SK-N-SH (cell line): ENCODE measurements at regions not wholly inside any gene's neighbourhood (a gene's known extent, or its start where the extent isn't known, plus 50 kb on each side); places are given as distances from the start of the nearest gene placed in this dataset.

Source experiments
- CTCF ChIA-PET: fragments of 300-600, 350-600 bp; formaldehyde crosslinking; extraction: SDS; loops from one replicate; lab custom pipeline; 2021; lab: Yijun Ruan, JAX
- POLR2A ChIA-PET: fragments of 350-600 bp; sonication (Branson Sonifier 250); formaldehyde crosslinking; extraction: SDS; loops from one replicate; lab custom pipeline; 2020; ENCODE audit warnings: antibody characterized with exemption, inconsistent platforms; lab: Yijun Ruan, JAX
- DNase-seq: peaks from one replicate; pipeline ENCODE4 v3.0.0; 2012
- H2AFZ ChIP-seq: fragments of 200-600 bp; sonication (generic); 2 replicates; pipeline ENCODE4 v1.8.1; 2016; ENCODE audit warnings: antibody characterized with exemption, mild to moderate bottlenecking, low read depth
- H3F3A ChIP-seq: fragments of 200-600 bp; sonication (generic); replicated peaks from 2 replicates; pipeline ENCODE3; 2016; ENCODE audit warnings: antibody characterized with exemption, mild to moderate bottlenecking; ENCODE audit not compliant: insufficient read depth
- H3K27ac ChIP-seq, 2 experiments: fragments of 200-500 bp in 1 of 2; fragments of 200-600 bp in 1 of 2; sonication (Bioruptor generic) in 1 of 2; sonication (generic), shearing (Covaris generic) in 1 of 2; 2 replicates each; pipeline versions ENCODE4 v1.5.1 to v1.6.1; 2014 to 2016; ENCODE audit warnings: low read depth in 2 of 2, inconsistent platforms in 1 of 2, low read length in 1 of 2, mild to moderate bottlenecking in 1 of 2, mixed read lengths in 1 of 2
- H3K27me3 ChIP-seq: fragments of 200-600 bp; sonication (generic), shearing (Covaris generic); 2 replicates; pipeline ENCODE4 v1.6.1; 2016; ENCODE audit warnings: mixed run types; ENCODE audit not compliant: insufficient read depth
- H3K36me3 ChIP-seq, 2 experiments: fragments of 200-500 bp in 1 of 2; fragments of 200-600 bp in 1 of 2; sonication (Bioruptor generic) in 1 of 2; sonication (generic) in 1 of 2; replicated peaks in 1 of 2; 2 replicates each; pipeline versions ENCODE3 to v1.5.1; 2014 to 2016; ENCODE audit warnings: low read length in 1 of 2, mild to moderate bottlenecking in 1 of 2; ENCODE audit not compliant: insufficient read depth in 2 of 2, control insufficient read depth in 1 of 2
- H3K4me1 ChIP-seq, 2 experiments: fragments of 200-500 bp in 1 of 2; fragments of 200-600 bp in 1 of 2; sonication (Bioruptor generic) in 1 of 2; sonication (generic), shearing (Covaris generic) in 1 of 2; 2 replicates each; pipeline versions ENCODE4 v1.5.1 to v1.6.1; 2014 to 2016; ENCODE audit warnings: low read depth in 1 of 2, low read length in 1 of 2, mixed run types in 1 of 2; ENCODE audit not compliant: insufficient read depth in 2 of 2, control insufficient read depth in 1 of 2
- H3K4me2 ChIP-seq: fragments of 200-600 bp; sonication (generic), shearing (Covaris generic); 2 replicates; pipeline ENCODE4 v1.6.1; 2017; ENCODE audit warnings: mixed run types
- H3K4me3 ChIP-seq, 2 experiments: fragments of 200-500 bp in 1 of 2; fragments of 200-600 bp in 1 of 2; sonication (Bioruptor generic) in 1 of 2; sonication (generic), shearing (Covaris generic) in 1 of 2; 2 replicates each; pipeline versions ENCODE4 v1.5.1 to v1.8.1; 2014 to 2016; ENCODE audit warnings: low read depth in 2 of 2, inconsistent platforms in 1 of 2, low read length in 1 of 2, mild to moderate bottlenecking in 1 of 2, mixed read lengths in 1 of 2, moderate library complexity in 1 of 2
- H3K79me2 ChIP-seq: fragments of 200-600 bp; sonication (generic); 2 replicates; pipeline ENCODE4 v1.8.1; 2017; ENCODE audit warnings: mild to moderate bottlenecking; ENCODE audit not compliant: insufficient read depth
- H3K9ac ChIP-seq: fragments of 200-600 bp; sonication (generic); 2 replicates; pipeline ENCODE4 v1.6.1; 2017; ENCODE audit warnings: mixed run types
- H3K9me2 ChIP-seq: fragments of 200-600 bp; sonication (generic); 2 replicates; pipeline ENCODE4 v1.6.1; 2017; ENCODE audit warnings: mixed run types
- H3K9me3 ChIP-seq: fragments of 200-600 bp; sonication (generic); 2 replicates; pipeline ENCODE4 v1.6.1; 2017; ENCODE audit warnings: mixed run types, mild to moderate bottlenecking, moderate library complexity
- H4K20me1 ChIP-seq: fragments of 200-600 bp; sonication (generic); 2 replicates; pipeline ENCODE4 v1.6.1; 2017; ENCODE audit warnings: mild to moderate bottlenecking, mixed run types; ENCODE audit not compliant: insufficient read depth
- ELF1 ChIP-seq: IDR thresholded peaks from 2 replicates; pipeline ENCODE4 v1.4.0; 2012
- EZH2phosphoT487 ChIP-seq: fragments of 200-600 bp; sonication (generic); IDR thresholded peaks from 2 replicates; pipeline ENCODE4 v1.6.1; 2017; ENCODE audit warnings: low read depth, mixed run types, mild to moderate bottlenecking, antibody characterized with exemption, moderate library complexity, borderline replicate concordance
- FOSL2 ChIP-seq: IDR thresholded peaks from 2 replicates; pipeline ENCODE4 v1.4.0; 2012; ENCODE audit warnings: low read depth, mild to moderate bottlenecking, moderate library complexity, borderline replicate concordance
- FOXJ3 ChIP-seq: sonication (generic); formaldehyde crosslinking; IDR thresholded peaks from 2 replicates; pipeline ENCODE4 v1.5.1; 2020; ENCODE audit warnings: mild to moderate bottlenecking, missing genetic modification reagents
- FOXM1 ChIP-seq: IDR thresholded peaks from 2 replicates; pipeline ENCODE4 v1.4.0; 2012; ENCODE audit warnings: low read depth, mild to moderate bottlenecking
- GABPA ChIP-seq: IDR thresholded peaks from 2 replicates; pipeline ENCODE4 v1.4.0; 2012; ENCODE audit warnings: low read depth, mild to moderate bottlenecking
- IRF3 ChIP-seq: fragments of 150-350 bp; IDR thresholded peaks from 2 replicates; pipeline ENCODE4 v1.6.1; 2016; ENCODE audit warnings: mild to moderate bottlenecking, low read depth, low read length
- JUND ChIP-seq: IDR thresholded peaks from 2 replicates; pipeline ENCODE4 v1.4.0; 2012
- MAX ChIP-seq: IDR thresholded peaks from 2 replicates; pipeline ENCODE4 v1.4.0; 2012; ENCODE audit warnings: low read depth
- MEF2A ChIP-seq: IDR thresholded peaks from 2 replicates; pipeline ENCODE4 v1.4.0; 2012; ENCODE audit warnings: low read depth, borderline replicate concordance
- NFIC ChIP-seq: IDR thresholded peaks from 2 replicates; pipeline ENCODE4 v1.4.0; 2012; ENCODE audit warnings: borderline replicate concordance
- RAD21 ChIP-seq: IDR thresholded peaks from 2 replicates; pipeline ENCODE4 v1.6.1; 2012; ENCODE audit warnings: mild to moderate bottlenecking, low read length
- RCOR1 ChIP-seq: fragments of 150-350 bp; IDR thresholded peaks from 2 replicates; pipeline ENCODE4 v1.6.1; 2017; ENCODE audit warnings: antibody characterized with exemption, low read length
- TAF1 ChIP-seq: IDR thresholded peaks from 2 replicates; pipeline ENCODE4 v1.6.1; 2012; ENCODE audit warnings: low read depth, mild to moderate bottlenecking, low read length, moderate library complexity, borderline replicate concordance
- TCF12 ChIP-seq: IDR thresholded peaks from 2 replicates; pipeline ENCODE4 v1.4.0; 2012
- TEAD4 ChIP-seq: IDR thresholded peaks from 2 replicates; pipeline ENCODE4 v1.4.0; 2012; ENCODE audit warnings: mild to moderate bottlenecking, borderline replicate concordance; ENCODE audit not compliant: insufficient read depth
- YY1 ChIP-seq: IDR thresholded peaks from 2 replicates; pipeline ENCODE4 v1.4.0; 2012; ENCODE audit warnings: low read depth, mild to moderate bottlenecking
- WGBS: methylation state at CpG from one replicate; pipeline ENCODE4 v1.1.6; 2017; ENCODE audit warnings: low lambda C conversion rate; 5-methylcytosine and 5-hydroxymethylcytosine counted together
- TF ChIP-seq, protein P1 (sequence below): fragments of 200-600 bp; sonication (generic); IDR thresholded peaks from 2 replicates; pipeline ENCODE4 v1.6.1; 2017; ENCODE audit warnings: antibody characterized with exemption, mild to moderate bottlenecking, moderate library complexity
- TF ChIP-seq, protein P2 (sequence below): IDR thresholded peaks from 2 replicates; pipeline ENCODE4 v1.4.0; 2012; ENCODE audit warnings: low read depth, borderline replicate concordance

- Histone ChIP-seq H3K79me2 (no peaks in the 10 kb centered on the region), H3K9me2 (no peaks in the 10 kb centered on the region), H3K36me3 (no peaks in the 10 kb centered on the region), H3K27me3 (no peaks in the 10 kb centered on the region), H3K9me3 (no peaks in the 10 kb centered on the region), H3K4me3 (no peak overlapping the region), H2AFZ (no peak overlapping the region), H3K9ac (no peak overlapping the region), H3F3A (no peaks in the 10 kb centered on the region), H3K4me2 (no peak overlapping the region), H3K4me1 (peaks cover 0 to 2% of the 10 kb centered on the region in 2 experiments; a peak in 1 of 4 replicates)
- ChIA-PET POLR2A (no interaction called here), CTCF (no interaction called here)
- TF ChIP-seq GABPA (no peak), TAF1 (no peak), EZH2phosphoT487 (no peak), RCOR1 (no peak), TCF12 (no peak), FOXM1 (no peak), IRF3 (no peak), NFIC (no peak)
- TF ChIP-seq, protein P1, sequence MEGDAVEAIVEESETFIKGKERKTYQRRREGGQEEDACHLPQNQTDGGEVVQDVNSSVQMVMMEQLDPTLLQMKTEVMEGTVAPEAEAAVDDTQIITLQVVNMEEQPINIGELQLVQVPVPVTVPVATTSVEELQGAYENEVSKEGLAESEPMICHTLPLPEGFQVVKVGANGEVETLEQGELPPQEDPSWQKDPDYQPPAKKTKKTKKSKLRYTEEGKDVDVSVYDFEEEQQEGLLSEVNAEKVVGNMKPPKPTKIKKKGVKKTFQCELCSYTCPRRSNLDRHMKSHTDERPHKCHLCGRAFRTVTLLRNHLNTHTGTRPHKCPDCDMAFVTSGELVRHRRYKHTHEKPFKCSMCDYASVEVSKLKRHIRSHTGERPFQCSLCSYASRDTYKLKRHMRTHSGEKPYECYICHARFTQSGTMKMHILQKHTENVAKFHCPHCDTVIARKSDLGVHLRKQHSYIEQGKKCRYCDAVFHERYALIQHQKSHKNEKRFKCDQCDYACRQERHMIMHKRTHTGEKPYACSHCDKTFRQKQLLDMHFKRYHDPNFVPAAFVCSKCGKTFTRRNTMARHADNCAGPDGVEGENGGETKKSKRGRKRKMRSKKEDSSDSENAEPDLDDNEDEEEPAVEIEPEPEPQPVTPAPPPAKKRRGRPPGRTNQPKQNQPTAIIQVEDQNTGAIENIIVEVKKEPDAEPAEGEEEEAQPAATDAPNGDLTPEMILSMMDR: no peak
- TF ChIP-seq, all 33 proteins: peak for 0
- no peaks in the 10 kb centered on the region for H4K20me1 ChIP-seq
- 96% methylated on average over 5 of the region's 5 CpGs for WGBS
- H3K27ac ChIP-seq: no peak overlapping the region
- no peak for DNase-seq
Measured at GRCh38 chr20:50277064-50277415, 86.4 kb downstream of the CEBPB start.

GRCh38 chr20:50277460-50278376, 87.1 kb downstream of the CEBPB start:
- Histone ChIP-seq H3K36me3 (no peaks in the 10 kb centered on the region), H3K9me2 (no peaks in the 10 kb centered on the region), H3K27me3 (no peaks in the 10 kb centered on the region), H3K4me1 (peaks cover 0 to 2% of the 10 kb centered on the region in 2 experiments; a peak in 1 of 4 replicates), H3F3A (no peaks in the 10 kb centered on the region), H3K9ac (no peak overlapping the region), H3K4me2 (no peak overlapping the region), H3K27ac (no peak overlapping the region), H3K9me3 (no peaks in the 10 kb centered on the region), H4K20me1 (no peaks in the 10 kb centered on the region), H3K79me2 (no peaks in the 10 kb centered on the region), H2AFZ (no peak overlapping the region), H3K4me3 (no peak overlapping the region)
- ChIA-PET POLR2A (no interaction called here), CTCF (interaction anchor here (1.0 kb wide), 1 partner anchor 22 kb away, joined by 3 read pairs; no protein-coding TSS in a partner anchor)
- TF ChIP-seq, protein P1: no peak
- TF ChIP-seq JUND (no peak), FOXJ3 (CRISPR knock-in tag) (no peak), YY1 (no peak), TEAD4 (no peak), MEF2A (no peak), MAX (no peak), TCF12 (no peak), FOSL2 (no peak), ELF1 (no peak), RAD21 (no peak), RCOR1 (no peak)
- TF ChIP-seq, protein P2, sequence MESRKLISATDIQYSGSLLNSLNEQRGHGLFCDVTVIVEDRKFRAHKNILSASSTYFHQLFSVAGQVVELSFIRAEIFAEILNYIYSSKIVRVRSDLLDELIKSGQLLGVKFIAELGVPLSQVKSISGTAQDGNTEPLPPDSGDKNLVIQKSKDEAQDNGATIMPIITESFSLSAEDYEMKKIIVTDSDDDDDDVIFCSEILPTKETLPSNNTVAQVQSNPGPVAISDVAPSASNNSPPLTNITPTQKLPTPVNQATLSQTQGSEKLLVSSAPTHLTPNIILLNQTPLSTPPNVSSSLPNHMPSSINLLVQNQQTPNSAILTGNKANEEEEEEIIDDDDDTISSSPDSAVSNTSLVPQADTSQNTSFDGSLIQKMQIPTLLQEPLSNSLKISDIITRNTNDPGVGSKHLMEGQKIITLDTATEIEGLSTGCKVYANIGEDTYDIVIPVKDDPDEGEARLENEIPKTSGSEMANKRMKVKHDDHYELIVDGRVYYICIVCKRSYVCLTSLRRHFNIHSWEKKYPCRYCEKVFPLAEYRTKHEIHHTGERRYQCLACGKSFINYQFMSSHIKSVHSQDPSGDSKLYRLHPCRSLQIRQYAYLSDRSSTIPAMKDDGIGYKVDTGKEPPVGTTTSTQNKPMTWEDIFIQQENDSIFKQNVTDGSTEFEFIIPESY: no peak
- DNase-seq: no peak
- WGBS: 80% methylated on average over 11 of the region's 16 CpGs
